Parathyroid adenoma (tissue), 2 donors: ENCODE measurements at regions not wholly inside any gene's neighbourhood (a gene's known extent, or its start where the extent isn't known, plus 50 kb on each side); places are given as distances from the start of the nearest gene placed in this dataset.

Experiments used
- H2AFZ ChIP-seq: fragments of 300-600 bp; sonication (generic); one replicate; pipeline ENCODE4 v1.7.0; 2017; ENCODE audit warnings: antibody characterized with exemption, mild to moderate bottlenecking
- H3K27ac ChIP-seq: fragments of 300-600 bp; sonication (generic); one replicate; pipeline ENCODE4 v1.7.0; 2017
- H3K27me3 ChIP-seq: fragments of 300-600 bp; sonication (generic); one replicate; pipeline ENCODE4 v1.7.0; 2017; ENCODE audit warnings: low read length; ENCODE audit not compliant: control insufficient read depth, insufficient read depth
- H3K36me3 ChIP-seq: fragments of 300-600 bp; sonication (generic); one replicate; pipeline ENCODE4 v1.7.0; 2017; ENCODE audit warnings: low read length; ENCODE audit not compliant: control insufficient read depth, insufficient read depth
- H3K4me1 ChIP-seq: fragments of 300-600 bp; sonication (generic); one replicate; pipeline ENCODE4 v1.7.0; 2017; ENCODE audit warnings: control low read depth
- H3K4me2 ChIP-seq: fragments of 300-600 bp; sonication (generic); one replicate; pipeline ENCODE4 v1.7.0; 2017; ENCODE audit warnings: low read length
- H3K4me3 ChIP-seq: fragments of 300-600 bp; sonication (generic); one replicate; pipeline ENCODE4 v1.7.0; 2017; ENCODE audit warnings: low read depth, low read length
- H3K79me2 ChIP-seq: fragments of 300-600 bp; sonication (generic); one replicate; pipeline ENCODE4 v1.7.0; 2017; ENCODE audit warnings: control low read depth
- H3K9ac ChIP-seq: fragments of 300-600 bp; sonication (generic); one replicate; pipeline ENCODE4 v1.7.0; 2017; ENCODE audit warnings: mild to moderate bottlenecking
- H3K9me3 ChIP-seq: fragments of 300-600 bp; sonication (generic); one replicate; pipeline ENCODE4 v1.7.0; 2017; ENCODE audit warnings: low read length; ENCODE audit not compliant: control insufficient read depth
- CTCF ChIP-seq: fragments of 300-600 bp; sonication (generic); IDR thresholded peaks from one replicate; pipeline ENCODE4 v1.7.0; 2017; ENCODE audit warnings: antibody characterized with exemption, mild to moderate bottlenecking
- donor health status: primary hyperparathyroidism.

DNA sequence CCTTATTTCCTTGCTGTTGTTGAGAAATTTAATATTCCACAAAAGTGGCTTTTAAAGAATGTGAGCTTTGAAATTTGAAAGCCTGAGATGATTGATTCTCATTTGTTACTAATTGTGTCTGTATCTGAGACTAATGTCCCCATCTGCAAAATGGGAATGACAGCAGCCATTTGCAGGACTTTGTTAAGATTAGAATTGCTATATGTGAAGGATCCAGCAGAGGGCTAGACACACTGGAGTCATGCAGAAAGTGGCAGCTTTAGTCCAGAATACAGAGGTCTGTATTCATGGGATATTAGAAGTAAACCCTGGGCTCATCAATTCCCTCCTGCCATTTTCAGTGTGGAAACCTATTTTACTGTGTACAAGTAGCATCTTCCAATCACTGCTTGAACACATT is 296.5 kb upstream of the GYPC start:
- Histone ChIP-seq H3K27me3 (no peaks in the 10 kb centered on the region), H3K4me3 (no peak overlapping the region), H3K79me2 (no peaks in the 10 kb centered on the region), H3K9ac (no peak overlapping the region), H3K9me3 (no peaks in the 10 kb centered on the region), H3K4me1 (no peaks in the 10 kb centered on the region), H3K4me2 (no peak overlapping the region), H3K36me3 (no peaks in the 10 kb centered on the region), H3K27ac (no peak overlapping the region), H2AFZ (no peak overlapping the region)
- no peak for TF ChIP-seq CTCF

DNA sequence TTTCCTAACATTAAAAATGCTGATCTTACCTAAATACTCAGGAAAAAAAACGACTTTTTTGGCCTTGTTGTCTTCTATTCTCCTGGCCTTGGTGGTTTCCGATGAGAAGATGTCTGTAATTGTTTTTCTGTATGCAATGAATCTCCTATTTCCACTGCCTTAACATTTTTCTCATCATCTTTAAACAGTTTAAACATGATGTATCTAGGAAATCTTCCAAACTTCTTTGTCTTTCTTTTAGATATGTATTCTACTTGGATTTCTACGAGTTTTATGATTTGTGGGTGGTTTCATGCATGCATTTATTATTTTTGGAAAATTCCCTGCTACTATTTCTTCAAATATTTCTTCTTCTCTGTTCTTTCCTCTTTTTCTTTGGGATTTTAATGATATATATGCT is 288.6 kb upstream of the GYPC start:
- no peaks in the 10 kb centered on the region for H3K9me3 ChIP-seq
- H3K27ac ChIP-seq = no peak overlapping the region
- no peaks in the 10 kb centered on the region for H3K4me1 ChIP-seq
- H3K36me3 ChIP-seq = no peaks in the 10 kb centered on the region
- H3K9ac ChIP-seq = no peak overlapping the region
- no peaks in the 10 kb centered on the region for H3K79me2 ChIP-seq
- no peak overlapping the region for H3K4me2 ChIP-seq
- H2AFZ ChIP-seq = no peak overlapping the region
- no peak for TF ChIP-seq CTCF
- H3K27me3 ChIP-seq = no peaks in the 10 kb centered on the region
- H3K4me3 ChIP-seq = no peak overlapping the region

GRCh38 chr2:126368758-126369157 is 287.2 kb upstream of the GYPC start:
- Histone ChIP-seq H3K9ac (no peak overlapping the region), H3K4me3 (no peak overlapping the region), H3K79me2 (no peaks in the 10 kb centered on the region), H2AFZ (no peak overlapping the region), H3K36me3 (no peaks in the 10 kb centered on the region), H3K27ac (no peak overlapping the region), H3K27me3 (no peaks in the 10 kb centered on the region), H3K4me1 (no peaks in the 10 kb centered on the region), H3K9me3 (no peaks in the 10 kb centered on the region), H3K4me2 (no peak overlapping the region)
- no peak for TF ChIP-seq CTCF

- H3K4me2 ChIP-seq = no peak overlapping the region
- no peaks in the 10 kb centered on the region for H3K36me3 ChIP-seq
- H2AFZ ChIP-seq = no peak overlapping the region
- no peaks in the 10 kb centered on the region for H3K79me2 ChIP-seq
- H3K4me3 ChIP-seq = no peak overlapping the region
- TF ChIP-seq CTCF = no peak
- H3K27me3 ChIP-seq = no peaks in the 10 kb centered on the region
- no peak overlapping the region for H3K27ac ChIP-seq
- H3K9me3 ChIP-seq = no peaks in the 10 kb centered on the region
- no peaks in the 10 kb centered on the region for H3K4me1 ChIP-seq
- H3K9ac ChIP-seq = no peak overlapping the region
Observed at GRCh38 chr2:126370201-126370600, 285.8 kb upstream of the GYPC start.

DNA sequence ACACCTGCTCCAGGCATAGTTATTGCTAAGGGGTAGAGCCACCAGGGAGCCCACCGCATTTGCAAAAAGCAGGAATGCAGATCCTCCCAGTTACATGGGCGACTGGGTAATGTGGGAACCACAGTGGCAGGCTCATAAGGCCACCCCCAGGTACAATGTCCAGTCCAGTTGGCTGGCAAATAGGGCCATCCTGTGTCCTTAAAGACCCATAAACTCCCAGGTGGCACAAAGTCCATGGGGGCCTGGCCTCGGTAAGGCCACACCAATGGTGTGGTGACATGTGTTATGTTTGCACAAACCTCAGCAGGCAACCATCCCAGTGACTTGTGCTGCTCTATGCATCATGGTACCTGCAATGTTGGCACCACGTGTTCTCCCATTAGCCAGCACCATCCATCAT is 283.6 kb upstream of the GYPC start:
- Histone ChIP-seq H3K9ac (no peak overlapping the region), H3K4me3 (no peak overlapping the region), H2AFZ (no peak overlapping the region), H3K27me3 (no peaks in the 10 kb centered on the region), H3K36me3 (no peaks in the 10 kb centered on the region), H3K4me1 (no peaks in the 10 kb centered on the region), H3K4me2 (no peak overlapping the region), H3K27ac (no peak overlapping the region), H3K79me2 (no peaks in the 10 kb centered on the region), H3K9me3 (no peaks in the 10 kb centered on the region)
- no peak for TF ChIP-seq CTCF
